C4-2B (cell line): ENCODE measurements at regions not wholly inside any gene's neighbourhood (a gene's known extent, or its start where the extent isn't known, plus 50 kb on each side); places are given as distances from the start of the nearest gene placed in this dataset.

Source experiments
- CTCF ChIP-seq: fragments of 450-650 bp; conservative IDR thresholded peaks from 2 replicates; pipeline ENCODE4 v1.5.1; 2017; ENCODE audit warnings: mild to moderate bottlenecking
- ZFX ChIP-seq: fragments of 450-650 bp; IDR thresholded peaks from 2 replicates; pipeline ENCODE4 v1.6.1; 2017

GRCh38 chr20:53874104-53874503 is 196.3 kb downstream of the BCAS1 start:
- TF ChIP-seq CTCF: no peak
- TF ChIP-seq ZFX: no peak
